H9 (cell line): ENCODE measurements at regions not wholly inside any gene's neighbourhood (a gene's known extent, or its start where the extent isn't known, plus 50 kb on each side); places are given as distances from the start of the nearest gene placed in this dataset.

Source experiments
- DNase-seq: peaks from one replicate; pipeline ENCODE4 v3.0.0-alpha.2; 2017
- H2AFZ ChIP-seq: one replicate; pipeline ENCODE4 v1.6.1; 2013; ENCODE audit warnings: mild to moderate bottlenecking, low read length, control low read depth, moderate library complexity
- H2AK5ac ChIP-seq: 2 replicates; pipeline ENCODE4 v1.6.1; 2013; ENCODE audit warnings: low read length, control low read depth, mixed read lengths; ENCODE audit not compliant: insufficient read length
- H2BK120ac ChIP-seq: one replicate; pipeline ENCODE4 v1.6.1; 2013; ENCODE audit warnings: low read depth, mild to moderate bottlenecking, low read length, control low read depth, inconsistent platforms; ENCODE audit not compliant: poor library complexity, severe bottlenecking
- H2BK12ac ChIP-seq: 2 replicates; pipeline ENCODE4 v1.6.1; 2013; ENCODE audit warnings: low read length, control low read depth, mixed read lengths, low read depth; ENCODE audit not compliant: insufficient read length
- H2BK15ac ChIP-seq: 2 replicates; pipeline ENCODE4 v1.6.1; 2013; ENCODE audit warnings: low read depth, low read length, control low read depth
- H2BK20ac ChIP-seq: one replicate; pipeline ENCODE4 v1.6.1; 2013; ENCODE audit warnings: low read depth, mild to moderate bottlenecking, low read length, control low read depth, inconsistent platforms; ENCODE audit not compliant: poor library complexity, severe bottlenecking
- H2BK5ac ChIP-seq: 2 replicates; pipeline ENCODE4 v1.6.1; 2013; ENCODE audit warnings: low read length, control low read depth, mixed read lengths; ENCODE audit not compliant: insufficient read length
- H3K14ac ChIP-seq: 2 replicates; pipeline ENCODE4 v1.6.1; 2013; ENCODE audit warnings: low read length, control low read depth; ENCODE audit not compliant: insufficient read depth
- H3K18ac ChIP-seq: 2 replicates; pipeline ENCODE4 v1.6.1; 2013; ENCODE audit warnings: low read depth, mild to moderate bottlenecking, mixed read lengths, low read length, control low read depth; ENCODE audit not compliant: insufficient read length
- H3K23ac ChIP-seq: 2 replicates; pipeline ENCODE4 v1.6.1; 2013; ENCODE audit warnings: low read length, control low read depth, mixed read lengths, low read depth; ENCODE audit not compliant: insufficient read length
- H3K23me2 ChIP-seq: 2 replicates; pipeline ENCODE4 v1.6.1; 2013; ENCODE audit warnings: low read depth, mild to moderate bottlenecking, mixed read lengths, low read length, control low read depth; ENCODE audit not compliant: insufficient read length, poor library complexity, severe bottlenecking
- H3K27ac ChIP-seq: 2 replicates; pipeline ENCODE4 v1.5.1; 2013; ENCODE audit warnings: low read length, control low read depth, mixed read lengths, low read depth; ENCODE audit not compliant: insufficient read length
- H3K27me3 ChIP-seq: 2 replicates; pipeline ENCODE4 v1.6.1; 2013; ENCODE audit warnings: low read length, control low read depth, inconsistent platforms; ENCODE audit not compliant: insufficient read depth
- H3K4ac ChIP-seq: 2 replicates; pipeline ENCODE4 v1.6.1; 2013; ENCODE audit warnings: low read depth, mild to moderate bottlenecking, control low read depth, inconsistent platforms, low read length, moderate library complexity
- H3K4me1 ChIP-seq: 2 replicates; pipeline ENCODE4 v1.6.1; 2013; ENCODE audit warnings: low read length, control low read depth, inconsistent platforms; ENCODE audit not compliant: insufficient read depth
- H3K4me2 ChIP-seq: 2 replicates; pipeline ENCODE4 v1.6.1; 2013; ENCODE audit warnings: low read length, control low read depth, mixed read lengths; ENCODE audit not compliant: insufficient read length, insufficient read depth
- H3K56ac ChIP-seq: 2 replicates; pipeline ENCODE4 v1.6.1; 2013; ENCODE audit warnings: low read depth, mild to moderate bottlenecking, mixed read lengths, low read length, control low read depth; ENCODE audit not compliant: insufficient read length
- H3K79me1 ChIP-seq: 2 replicates; pipeline ENCODE4 v1.6.1; 2013; ENCODE audit warnings: low read depth, mild to moderate bottlenecking, moderate library complexity, low read length, control low read depth, inconsistent platforms; ENCODE audit not compliant: insufficient read depth, poor library complexity, severe bottlenecking
- H3K79me2 ChIP-seq: 2 replicates; pipeline ENCODE4 v1.6.1; 2013; ENCODE audit warnings: low read length, control low read depth, inconsistent platforms; ENCODE audit not compliant: insufficient read depth
- H3K9ac ChIP-seq: 2 replicates; pipeline ENCODE4 v1.6.1; 2013; ENCODE audit warnings: low read length, control low read depth, mixed read lengths; ENCODE audit not compliant: insufficient read length; ENCODE audit errors: extremely low read depth
- H3K9me3 ChIP-seq: one replicate; pipeline ENCODE4 v1.6.1; 2013; ENCODE audit warnings: low read depth, low read length, inconsistent platforms; ENCODE audit not compliant: control insufficient read depth
- H3T11ph ChIP-seq: one replicate; pipeline ENCODE4 v1.6.1; 2013; ENCODE audit warnings: mild to moderate bottlenecking, low read length, control low read depth, inconsistent platforms
- H4K20me1 ChIP-seq: one replicate; pipeline ENCODE4 v1.6.1; 2013; ENCODE audit not compliant: control insufficient read depth, insufficient read length, insufficient read depth
- H4K5ac ChIP-seq: 2 replicates; pipeline ENCODE4 v1.6.1; 2013; ENCODE audit warnings: low read depth, mild to moderate bottlenecking, mixed read lengths, low read length, control low read depth; ENCODE audit not compliant: insufficient read length
- H4K8ac ChIP-seq: replicated peaks from 2 replicates; pipeline ENCODE4 v1.6.1; 2013; ENCODE audit warnings: low read length, control low read depth, mixed read lengths, low read depth; ENCODE audit not compliant: insufficient read length
- H4K91ac ChIP-seq: 2 replicates; pipeline ENCODE4 v1.6.1; 2013; ENCODE audit warnings: low read depth, mild to moderate bottlenecking, moderate library complexity, mixed read lengths, low read length, control low read depth; ENCODE audit not compliant: insufficient read length
- H3K27ac Mint-ChIP-seq, 3 experiments: 2 replicates in 2 of 3; 3 replicates in 1 of 3; pipeline ENCODE4 v1.8.0; 2020 to 2021; ENCODE audit warnings: mixed read lengths in 3 of 3, mild to moderate bottlenecking in 1 of 3, moderate library complexity in 1 of 3
- H3K27me3 Mint-ChIP-seq: 2 replicates; pipeline ENCODE4 v1.8.0; 2021; ENCODE audit warnings: low read depth, mild to moderate bottlenecking, moderate library complexity, mixed read lengths
- H3K36me3 Mint-ChIP-seq, 3 experiments: 2 replicates in 2 of 3; 3 replicates in 1 of 3; pipeline ENCODE4 v1.8.0; 2020 to 2021; ENCODE audit warnings: low read depth in 3 of 3, mixed read lengths in 3 of 3; ENCODE audit not compliant: insufficient read depth in 1 of 3
- H3K4me1 Mint-ChIP-seq, 2 experiments: 2 replicates each; pipeline ENCODE4 v1.8.0; 2020; ENCODE audit warnings: mixed read lengths in 2 of 2
- H3K4me3 Mint-ChIP-seq, 2 experiments: 2 replicates in 1 of 2; 3 replicates in 1 of 2; pipeline ENCODE4 v1.8.0; 2020 to 2021; ENCODE audit warnings: mild to moderate bottlenecking in 2 of 2, mixed read lengths in 2 of 2, moderate library complexity in 1 of 2
- H3K9me3 Mint-ChIP-seq, 2 experiments: 2 replicates in 1 of 2; 3 replicates in 1 of 2; pipeline ENCODE4 v1.8.0; 2020; ENCODE audit warnings: mild to moderate bottlenecking in 2 of 2, mixed read lengths in 2 of 2, moderate library complexity in 1 of 2
- CTCF ChIP-seq: fragments of 200-600 bp; sonication (generic); conservative IDR thresholded peaks from 3 replicates; pipeline ENCODE4 v1.8.0; 2021; ENCODE audit warnings: antibody characterized with exemption, mild to moderate bottlenecking
- WGBS: extraction: QIAGEN DNeasy Blood & Tissue Kit; methylation state at CpG from one replicate; pipeline ENCODE4 v1.1.7; 2013; ENCODE audit warnings: missing lambda C conversion rate, low lambda C conversion rate, mixed read lengths; ENCODE audit not compliant: insufficient read length; ENCODE audit errors: extremely low coverage; 5-methylcytosine and 5-hydroxymethylcytosine counted together

GRCh38 chr15:100769975-100770340 is 109.7 kb upstream of the ALDH1A3 start:
- peaks cover 0 to 5% (median 0%) of the 10 kb centered on the region in 3 experiments; a peak in 1 of 7 replicates for H3K36me3 Mint-ChIP-seq
- Histone ChIP-seq H2AFZ (no peak overlapping the region), H3K79me2 (no peaks in the 10 kb centered on the region), H4K8ac (no peak overlapping the region), H3K27me3 (no peaks in the 10 kb centered on the region), H3K9ac (no peak overlapping the region), H3K9me3 (peaks cover under 1% of the 10 kb centered on the region), H3K23ac (no peak overlapping the region), H2BK15ac (no peak overlapping the region), H3K79me1 (no peaks in the 10 kb centered on the region), H4K20me1 (no peaks in the 10 kb centered on the region), H4K91ac (no peak overlapping the region), H3K4me2 (no peak overlapping the region), H2BK120ac (no peak overlapping the region), H3K27ac (no peak overlapping the region), H3K23me2 (no peaks in the 10 kb centered on the region), H3K56ac (no peak overlapping the region), H3T11ph (no peak overlapping the region), H2BK20ac (no peak overlapping the region), H3K4me1 (0 out of 2 replicates have a peak, but pooled peaks cover 5% of the 10 kb centered on the region), H3K14ac (no peak overlapping the region), H3K4ac (no peak overlapping the region), H2BK5ac (no peak overlapping the region), H2AK5ac (no peak overlapping the region), H3K18ac (no peak overlapping the region), H4K5ac (no peak overlapping the region), H2BK12ac (no peak overlapping the region)
- peaks cover 2 to 6% of the 10 kb centered on the region in 2 experiments; a peak in 4 of 5 replicates for H3K9me3 Mint-ChIP-seq
- H3K27ac Mint-ChIP-seq: peak overlapping the region in 1 of 3 experiments; percentile 27; a peak in 1 of 7 replicates
- peaks cover 23 to 36% of the 10 kb centered on the region in 2 experiments for H3K4me1 Mint-ChIP-seq
- no peak for DNase-seq
- H3K27me3 Mint-ChIP-seq: peaks cover 2% of the 10 kb centered on the region
- no CpG with 5 or more reads among the region's 4 CpGs for WGBS
- no peak overlapping the region for H3K4me3 Mint-ChIP-seq
- no peak for TF ChIP-seq CTCF
